Karpas-422 (cell line): ENCODE measurements at regions not wholly inside any gene's neighbourhood (a gene's known extent, or its start where the extent isn't known, plus 50 kb on each side); places are given as distances from the start of the nearest gene placed in this dataset.

Experiments
- DNase-seq: peaks from one replicate; pipeline ENCODE4 v3.0.0-alpha.2; 2015
- H2AFZ ChIP-seq: fragments of 200-600 bp; sonication (generic); 2 replicates; pipeline ENCODE4 v1.6.1; 2014; ENCODE audit warnings: antibody characterized with exemption, low read length, mixed read lengths
- H3K27ac ChIP-seq: fragments of 200-600 bp; sonication (generic); 2 replicates; pipeline ENCODE4 v1.5.1; 2014; ENCODE audit warnings: mild to moderate bottlenecking, low read length, moderate library complexity
- H3K27me3 ChIP-seq: fragments of 200-600 bp; sonication (generic); 2 replicates; pipeline ENCODE4 v1.6.1; 2014; ENCODE audit warnings: low read length, mixed read lengths
- H3K36me3 ChIP-seq: fragments of 200-600 bp; sonication (generic); 2 replicates; pipeline ENCODE4 v1.6.1; 2014; ENCODE audit warnings: low read length, mixed read lengths; ENCODE audit not compliant: insufficient read depth
- H3K4me1 ChIP-seq: fragments of 200-600 bp; sonication (generic); 2 replicates; pipeline ENCODE4 v1.6.1; 2014; ENCODE audit warnings: mild to moderate bottlenecking, low read length, mixed read lengths
- H3K4me2 ChIP-seq: fragments of 200-600 bp; sonication (generic); 2 replicates; pipeline ENCODE4 v1.6.1; 2014; ENCODE audit warnings: low read length, low read depth, mild to moderate bottlenecking; ENCODE audit not compliant: poor library complexity, severe bottlenecking
- H3K4me3 ChIP-seq: fragments of 200-600 bp; sonication (generic); 2 replicates; pipeline ENCODE4 v1.5.1; 2014; ENCODE audit warnings: mild to moderate bottlenecking, antibody characterized with exemption, low read length, mixed read lengths
- H3K79me2 ChIP-seq: fragments of 200-600 bp; sonication (generic); 2 replicates; pipeline ENCODE4 v1.6.1; 2014; ENCODE audit warnings: mild to moderate bottlenecking, low read length, mixed read lengths
- H3K9ac ChIP-seq: fragments of 200-600 bp; sonication (generic); 2 replicates; pipeline ENCODE4 v1.6.0; 2014; ENCODE audit warnings: low read length
- H3K9me2 ChIP-seq: fragments of 200-600 bp; sonication (generic), shearing (Covaris generic); replicated peaks from 2 replicates; pipeline ENCODE4 v1.6.0; 2014; ENCODE audit warnings: mild to moderate bottlenecking, low read length, moderate library complexity; ENCODE audit not compliant: insufficient read depth
- H3K9me3 ChIP-seq: fragments of 300-700, 200-600 bp; sonication (generic); 2 replicates; pipeline ENCODE4 v1.6.1; 2014; ENCODE audit warnings: low read length, mixed read lengths
- H4K20me1 ChIP-seq: fragments of 200-600 bp; sonication (generic); 2 replicates; pipeline ENCODE4 v1.6.1; 2014; ENCODE audit warnings: mild to moderate bottlenecking, antibody characterized with exemption, low read length, low read depth; ENCODE audit not compliant: insufficient read depth

DNA sequence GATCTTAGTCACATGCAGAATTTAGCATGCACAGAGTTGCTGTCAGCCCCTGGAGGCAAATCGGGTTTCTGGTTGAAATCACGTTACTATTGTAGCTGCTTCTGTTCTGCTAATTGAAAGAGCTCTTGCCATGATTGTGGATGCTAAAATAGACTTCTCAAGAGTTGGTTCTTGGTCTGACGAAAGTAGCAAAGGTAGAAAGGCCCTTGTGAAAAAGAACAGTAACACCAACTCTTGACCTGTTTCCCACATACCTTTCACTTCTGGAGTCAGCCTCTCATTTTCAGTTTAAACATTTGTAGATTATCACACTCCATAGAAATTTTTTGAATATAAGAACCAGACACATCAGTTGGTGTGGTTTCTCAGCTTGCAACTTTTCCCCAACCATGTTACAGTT, 110.0 kb upstream of the EPB41L3 start:
- Histone ChIP-seq H3K27ac (no peak overlapping the region), H2AFZ (no peak overlapping the region), H3K79me2 (no peaks in the 10 kb centered on the region), H4K20me1 (no peaks in the 10 kb centered on the region), H3K4me2 (no peak overlapping the region), H3K36me3 (no peaks in the 10 kb centered on the region), H3K4me3 (no peak overlapping the region), H3K4me1 (no peaks in the 10 kb centered on the region), H3K9me2 (no peaks in the 10 kb centered on the region), H3K9ac (no peak overlapping the region), H3K27me3 (0 out of 2 replicates have a peak, but pooled peaks cover 2% of the 10 kb centered on the region), H3K9me3 (no peaks in the 10 kb centered on the region)
- no peak for DNase-seq

DNA sequence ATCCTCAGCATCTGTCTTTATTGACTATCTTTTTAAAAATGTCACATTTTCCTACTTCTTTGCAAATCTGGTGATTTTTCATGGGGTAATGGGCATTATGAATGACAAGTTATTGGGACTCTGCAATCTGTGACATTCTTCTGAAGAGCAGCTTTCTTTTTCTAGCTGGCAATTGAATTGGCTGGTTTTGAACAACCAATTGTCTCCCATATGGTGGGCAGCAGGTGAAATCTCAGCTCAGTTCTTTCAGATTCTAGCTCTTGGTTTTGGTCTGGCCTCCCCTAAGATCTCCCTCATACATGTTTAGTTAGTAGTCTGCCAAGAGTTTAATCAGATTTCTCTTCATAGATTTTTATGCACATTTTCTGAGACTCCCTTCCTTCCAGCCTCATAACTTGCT, 107.9 kb upstream of the EPB41L3 start:
- Histone ChIP-seq H3K79me2 (no peaks in the 10 kb centered on the region), H3K9ac (no peak overlapping the region), H3K9me2 (no peaks in the 10 kb centered on the region), H3K4me1 (no peaks in the 10 kb centered on the region), H3K36me3 (no peaks in the 10 kb centered on the region), H3K4me2 (no peak overlapping the region), H4K20me1 (no peaks in the 10 kb centered on the region), H2AFZ (no peak overlapping the region), H3K4me3 (no peak overlapping the region), H3K27ac (no peak overlapping the region), H3K9me3 (no peaks in the 10 kb centered on the region), H3K27me3 (0 out of 2 replicates have a peak, but pooled peaks cover 2% of the 10 kb centered on the region)
- DNase-seq: no peak

DNA sequence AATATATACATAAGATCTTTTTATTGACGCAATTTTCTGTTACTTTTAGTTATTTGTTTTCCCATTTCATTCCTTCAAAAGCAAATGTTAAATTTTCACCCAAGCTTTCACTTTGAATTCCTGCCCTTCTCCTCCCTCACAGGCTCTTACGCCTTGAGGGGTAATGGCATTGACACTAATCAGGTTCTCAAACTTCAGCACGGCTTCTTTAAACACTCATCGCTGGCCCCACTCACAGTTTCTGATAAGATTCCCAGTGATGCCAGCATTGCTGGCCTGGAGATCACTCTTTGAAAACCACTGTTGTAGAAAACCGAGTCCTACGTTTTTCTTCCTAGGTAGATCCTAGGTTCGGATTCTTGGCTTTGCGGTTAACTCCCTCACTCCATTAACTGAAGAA, 105.6 kb upstream of the EPB41L3 start:
- Histone ChIP-seq H3K9me3 (no peaks in the 10 kb centered on the region), H3K4me3 (no peak overlapping the region), H2AFZ (no peak overlapping the region), H3K36me3 (no peaks in the 10 kb centered on the region), H3K27ac (no peak overlapping the region), H3K4me2 (no peak overlapping the region), H3K79me2 (no peaks in the 10 kb centered on the region), H4K20me1 (no peaks in the 10 kb centered on the region), H3K9me2 (no peaks in the 10 kb centered on the region), H3K9ac (no peak overlapping the region), H3K27me3 (no peaks in the 10 kb centered on the region), H3K4me1 (no peaks in the 10 kb centered on the region)
- no peak for DNase-seq

DNA sequence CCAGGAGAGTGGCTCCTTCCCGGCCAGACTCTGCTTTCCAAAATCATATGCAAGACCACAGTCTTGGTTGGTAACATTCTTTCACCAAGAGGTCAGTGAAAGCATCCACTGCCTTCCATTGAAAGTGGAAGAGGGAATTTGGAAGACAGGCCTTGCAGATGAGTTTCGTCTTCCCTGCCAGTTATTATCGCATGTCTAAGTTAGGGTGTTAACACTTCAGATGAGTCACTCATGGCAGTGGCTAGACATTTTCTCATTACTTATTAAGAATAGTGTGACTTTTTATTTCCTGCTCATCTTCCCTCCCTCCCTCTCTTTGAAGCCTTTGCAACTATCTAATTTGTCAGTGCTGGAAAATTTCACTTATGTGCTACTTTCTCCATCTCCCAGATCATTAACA, 102.9 kb upstream of the EPB41L3 start:
- Histone ChIP-seq H3K27ac (no peak overlapping the region), H2AFZ (no peak overlapping the region), H4K20me1 (no peaks in the 10 kb centered on the region), H3K79me2 (no peaks in the 10 kb centered on the region), H3K9me3 (no peaks in the 10 kb centered on the region), H3K4me3 (no peak overlapping the region), H3K9me2 (no peaks in the 10 kb centered on the region), H3K36me3 (no peaks in the 10 kb centered on the region), H3K9ac (no peak overlapping the region), H3K4me1 (no peaks in the 10 kb centered on the region), H3K4me2 (no peak overlapping the region), H3K27me3 (no peaks in the 10 kb centered on the region)
- no peak for DNase-seq

DNA sequence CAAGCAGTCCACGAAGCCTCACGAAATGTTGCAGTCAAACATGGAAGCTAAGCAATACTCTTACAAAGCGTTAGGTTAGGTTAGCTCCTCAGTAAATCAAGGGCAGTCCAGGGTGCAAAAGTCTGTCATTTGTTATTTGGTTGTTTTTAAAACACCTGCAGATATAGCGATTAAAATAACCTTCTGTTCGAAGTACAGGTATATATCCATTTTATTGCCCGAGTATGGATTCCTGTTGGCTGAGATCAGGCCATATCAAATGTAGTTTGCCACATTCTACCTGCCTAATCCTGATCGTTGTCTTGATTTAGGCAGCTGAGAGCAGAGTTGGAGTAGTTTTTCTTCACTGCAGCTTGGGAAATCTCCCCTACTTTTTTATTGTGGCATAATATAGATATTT, 99.5 kb upstream of the EPB41L3 start:
- H3K79me2 ChIP-seq: no peaks in the 10 kb centered on the region
- no peak overlapping the region for H3K4me3 ChIP-seq
- no peaks in the 10 kb centered on the region for H3K9me2 ChIP-seq
- H3K27me3 ChIP-seq: no peaks in the 10 kb centered on the region
- H3K9ac ChIP-seq: no peak overlapping the region
- no peak overlapping the region for H3K27ac ChIP-seq
- no peaks in the 10 kb centered on the region for H3K9me3 ChIP-seq
- no peak for DNase-seq
- no peak overlapping the region for H2AFZ ChIP-seq
- H3K4me2 ChIP-seq: no peak overlapping the region
- no peaks in the 10 kb centered on the region for H4K20me1 ChIP-seq
- H3K36me3 ChIP-seq: no peaks in the 10 kb centered on the region
- H3K4me1 ChIP-seq: no peaks in the 10 kb centered on the region

DNA sequence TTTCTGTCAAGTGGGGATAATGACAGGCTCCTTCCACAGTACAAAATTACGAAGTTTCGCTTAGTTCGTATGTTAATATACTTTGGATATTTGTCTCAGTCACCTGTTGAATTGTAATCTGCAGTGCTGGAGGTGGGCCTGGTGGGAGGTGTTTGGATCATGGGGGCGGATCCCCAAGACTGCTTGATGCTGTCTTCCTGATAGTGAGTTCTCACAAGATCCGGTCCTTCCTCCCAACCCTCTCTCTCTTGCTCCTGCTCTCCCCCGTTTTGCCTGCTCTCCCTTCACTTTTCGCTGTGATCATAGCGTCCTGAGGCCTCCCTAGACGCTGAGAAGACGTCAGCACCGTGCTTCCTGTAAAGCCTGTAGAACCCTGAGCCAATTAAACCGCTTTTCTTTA, 97.1 kb upstream of the EPB41L3 start:
- no peak for DNase-seq

DNA sequence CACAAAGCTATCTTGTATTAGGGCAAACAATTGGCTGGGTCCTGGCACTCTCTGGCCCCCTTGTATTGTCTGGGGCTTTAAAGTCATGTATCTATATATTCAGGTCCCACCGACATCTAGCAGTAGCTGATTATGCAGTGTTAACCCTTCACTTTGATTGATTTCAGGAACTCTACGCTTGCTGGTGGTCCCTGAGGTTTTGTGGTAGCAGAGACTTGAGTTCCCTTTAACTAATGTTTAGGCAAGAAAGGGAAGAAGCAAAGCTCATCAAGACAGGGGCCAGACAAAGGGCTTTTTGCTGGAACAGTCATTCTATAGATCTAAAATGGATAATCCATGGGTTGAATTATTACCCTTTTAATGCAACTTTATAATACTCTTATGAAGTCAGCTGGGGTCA, 95.3 kb upstream of the EPB41L3 start:
- no peaks in the 10 kb centered on the region for H3K36me3 ChIP-seq

More for the DNA sequence above, 97.1 kb upstream of the EPB41L3 start:
- H3K27ac ChIP-seq: no peak overlapping the region
- no peak overlapping the region for H3K4me3 ChIP-seq
- no peak overlapping the region for H3K4me2 ChIP-seq
- no peaks in the 10 kb centered on the region for H3K4me1 ChIP-seq
- H3K9me2 ChIP-seq: no peaks in the 10 kb centered on the region
- H2AFZ ChIP-seq: no peak overlapping the region
- no peaks in the 10 kb centered on the region for H3K27me3 ChIP-seq
- no peaks in the 10 kb centered on the region for H4K20me1 ChIP-seq
- no peaks in the 10 kb centered on the region for H3K36me3 ChIP-seq
- H3K79me2 ChIP-seq: no peaks in the 10 kb centered on the region
- no peak overlapping the region for H3K9ac ChIP-seq
- H3K9me3 ChIP-seq: no peaks in the 10 kb centered on the region

DNA sequence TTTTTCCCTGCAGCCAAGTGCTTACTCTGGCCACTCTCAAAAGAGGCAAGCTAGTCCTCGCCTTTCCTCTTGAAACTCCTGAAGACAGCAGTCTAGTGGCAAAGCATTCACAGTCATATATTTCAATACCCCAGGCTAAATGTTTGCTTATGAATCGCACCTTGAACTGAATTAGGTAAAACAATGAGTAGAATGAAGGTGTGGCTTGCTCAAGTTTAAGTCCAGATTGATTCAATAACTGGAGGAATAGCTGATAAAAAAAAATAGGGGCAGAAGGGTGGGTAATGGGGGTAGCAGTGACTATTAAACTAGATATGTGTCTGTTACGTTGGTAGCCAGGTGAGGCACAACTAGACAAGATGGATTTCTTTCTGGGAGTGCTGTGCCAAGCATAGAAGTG, 88.2 kb upstream of the EPB41L3 start:
- Histone ChIP-seq H3K4me2 (no peak overlapping the region), H3K4me1 (no peaks in the 10 kb centered on the region), H4K20me1 (no peaks in the 10 kb centered on the region), H3K36me3 (no peaks in the 10 kb centered on the region), H3K79me2 (no peaks in the 10 kb centered on the region), H3K9me3 (no peaks in the 10 kb centered on the region), H2AFZ (no peak overlapping the region), H3K9ac (no peak overlapping the region), H3K27ac (no peak overlapping the region), H3K27me3 (no peaks in the 10 kb centered on the region), H3K4me3 (no peak overlapping the region), H3K9me2 (no peaks in the 10 kb centered on the region)
- no peak for DNase-seq

More for the DNA sequence above, 95.3 kb upstream of the EPB41L3 start:
- Histone ChIP-seq H2AFZ (no peak overlapping the region), H3K79me2 (no peaks in the 10 kb centered on the region), H3K27me3 (no peaks in the 10 kb centered on the region), H3K9me2 (no peaks in the 10 kb centered on the region), H4K20me1 (no peaks in the 10 kb centered on the region), H3K4me2 (no peak overlapping the region), H3K4me3 (no peak overlapping the region), H3K9me3 (no peaks in the 10 kb centered on the region), H3K4me1 (no peaks in the 10 kb centered on the region), H3K27ac (no peak overlapping the region), H3K9ac (no peak overlapping the region)
- no peak for DNase-seq

DNA sequence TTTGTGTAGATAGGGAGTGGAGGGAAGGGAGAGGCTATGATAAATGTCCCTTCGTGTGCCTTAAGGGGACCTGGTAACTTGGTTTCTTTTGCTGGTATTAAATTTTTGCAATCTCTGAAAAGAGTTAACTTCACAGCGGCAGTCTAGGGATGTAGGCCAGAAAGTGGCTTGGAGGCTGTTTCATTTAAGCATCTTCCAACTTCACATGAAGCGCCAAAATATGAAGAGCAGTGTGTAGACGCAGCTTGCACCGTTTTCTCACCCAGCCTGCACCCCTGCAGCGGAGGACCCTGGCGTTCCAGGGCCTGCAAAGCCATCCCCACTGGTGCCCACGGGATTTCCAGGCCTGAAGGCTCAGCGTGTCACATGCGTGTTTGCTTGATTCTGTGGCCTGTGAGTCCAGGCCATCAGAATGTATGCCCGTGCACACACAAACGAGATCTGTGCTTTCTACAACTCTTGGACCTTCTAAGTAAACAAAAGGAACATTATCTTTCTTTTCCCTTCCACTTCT, 87.2 kb upstream of the EPB41L3 start:
- no peaks in the 10 kb centered on the region for H4K20me1 ChIP-seq
- no peaks in the 10 kb centered on the region for H3K9me3 ChIP-seq
- H3K9me2 ChIP-seq: no peaks in the 10 kb centered on the region
- no peak overlapping the region for H3K27ac ChIP-seq
- no peak overlapping the region for H3K9ac ChIP-seq
- no peak overlapping the region for H3K4me2 ChIP-seq
- no peak for DNase-seq
- no peaks in the 10 kb centered on the region for H3K36me3 ChIP-seq
- no peak overlapping the region for H2AFZ ChIP-seq
- H3K4me1 ChIP-seq: no peaks in the 10 kb centered on the region
- H3K79me2 ChIP-seq: no peaks in the 10 kb centered on the region
- H3K27me3 ChIP-seq: no peaks in the 10 kb centered on the region
- H3K4me3 ChIP-seq: no peak overlapping the region
